Skeletal muscle satellite cell (primary cell): ENCODE measurements at regions not wholly inside any gene's neighbourhood (a gene's known extent, or its start where the extent isn't known, plus 50 kb on each side); places are given as distances from the start of the nearest gene placed in this dataset.
"Not testable (repeated sequence)": the region's sequence is repeated elsewhere in the genome, so short reads cannot be mapped to it uniquely, and the experiment has no call there.

Experiments used
- H3K27me3 ChIP-seq: 2 replicates; pipeline ENCODE4 v1.7.0; 2013; ENCODE audit warnings: low read length; ENCODE audit not compliant: control insufficient read depth, insufficient read depth
- H3K36me3 ChIP-seq: 2 replicates; pipeline ENCODE4 v1.7.0; 2013; ENCODE audit warnings: mild to moderate bottlenecking, control low read depth, low read length; ENCODE audit not compliant: insufficient read depth
- H3K4me1 ChIP-seq: 2 replicates; pipeline ENCODE4 v1.7.0; 2013; ENCODE audit warnings: low read length; ENCODE audit not compliant: control insufficient read depth, insufficient read depth
- H3K4me2 ChIP-seq: 2 replicates; pipeline ENCODE4 v1.7.0; 2013; ENCODE audit warnings: mild to moderate bottlenecking, low read length
- H3K4me3 ChIP-seq: 2 replicates; pipeline ENCODE4 v1.7.0; 2013; ENCODE audit warnings: low read length
- H3K9ac ChIP-seq: 2 replicates; pipeline ENCODE4 v1.7.0; 2013; ENCODE audit warnings: mild to moderate bottlenecking, low read depth, low read length, moderate library complexity
- H3K9me3 ChIP-seq: replicated peaks from 2 replicates; pipeline ENCODE4 v1.7.0; 2013; ENCODE audit warnings: mild to moderate bottlenecking, control low read depth, low read length

DNA sequence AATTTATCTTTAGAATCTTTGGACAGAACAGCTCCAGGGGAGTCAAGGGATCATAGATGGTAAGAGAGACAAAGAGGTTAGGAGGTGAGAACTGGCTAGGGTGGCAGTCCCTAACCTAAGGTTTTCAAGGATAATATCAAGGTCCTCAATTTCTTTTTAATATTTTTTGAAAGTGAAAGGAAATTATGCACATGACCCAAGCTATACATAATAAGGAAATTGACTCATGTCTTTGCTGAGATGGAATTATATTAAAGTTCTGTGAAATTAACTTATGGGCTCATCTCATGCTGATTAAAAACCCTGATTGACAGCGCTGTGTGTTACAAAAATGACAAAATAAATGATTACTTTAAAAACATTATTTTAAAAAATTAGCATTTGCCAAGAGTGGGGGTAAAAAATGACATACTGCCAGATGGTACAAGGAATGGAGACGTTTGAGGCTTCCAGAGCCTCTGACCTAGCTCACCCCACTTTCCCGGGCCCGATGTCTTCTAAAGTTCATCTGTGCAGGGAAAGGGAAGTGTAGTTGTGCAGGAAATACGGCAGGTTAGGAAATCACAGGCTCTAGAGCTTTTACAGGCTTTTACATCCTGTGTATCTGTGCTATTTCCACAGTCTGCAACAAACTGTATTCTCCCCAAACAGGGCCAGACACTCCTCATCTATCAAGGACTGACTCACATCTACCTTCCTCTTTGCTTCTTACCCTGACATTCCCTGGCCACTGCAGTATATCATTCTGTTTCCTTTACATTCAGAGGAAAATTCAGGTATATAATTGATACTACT is 185.6 kb upstream of the PRSS58 start:
- Histone ChIP-seq H3K27me3 (no peaks in the 10 kb centered on the region), H3K4me2 (peak overlapping the region; percentile 10), H3K9me3 (no peaks in the 10 kb centered on the region), H3K4me3 (no peak overlapping the region), H3K36me3 (no peaks in the 10 kb centered on the region), H3K4me1 (peaks cover 46% of the 10 kb centered on the region), H3K9ac (no peak overlapping the region)

DNA sequence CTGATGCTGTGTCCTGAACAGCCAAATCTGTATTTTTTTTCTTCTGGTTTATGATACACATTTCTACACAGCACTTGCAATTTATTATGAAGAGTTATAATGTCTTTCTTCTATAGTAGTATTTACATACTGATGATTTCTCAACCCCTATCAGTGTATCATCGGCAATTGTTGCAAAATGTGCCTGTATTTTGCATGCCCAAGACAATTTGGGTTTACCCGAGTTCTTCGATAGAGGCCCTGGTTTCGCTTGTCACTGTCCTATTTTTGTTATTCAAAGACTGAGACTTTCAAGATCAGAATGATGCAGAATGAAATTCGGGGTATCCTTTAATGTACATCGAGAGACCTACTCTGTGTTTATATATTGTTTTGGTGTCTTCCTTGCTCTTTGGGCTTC is 184.5 kb upstream of the PRSS58 start:
- H3K4me2 ChIP-seq, result no peak overlapping the region
- H3K4me1 ChIP-seq, result peaks cover 47% of the 10 kb centered on the region
- H3K9ac ChIP-seq, result no peak overlapping the region

DNA sequence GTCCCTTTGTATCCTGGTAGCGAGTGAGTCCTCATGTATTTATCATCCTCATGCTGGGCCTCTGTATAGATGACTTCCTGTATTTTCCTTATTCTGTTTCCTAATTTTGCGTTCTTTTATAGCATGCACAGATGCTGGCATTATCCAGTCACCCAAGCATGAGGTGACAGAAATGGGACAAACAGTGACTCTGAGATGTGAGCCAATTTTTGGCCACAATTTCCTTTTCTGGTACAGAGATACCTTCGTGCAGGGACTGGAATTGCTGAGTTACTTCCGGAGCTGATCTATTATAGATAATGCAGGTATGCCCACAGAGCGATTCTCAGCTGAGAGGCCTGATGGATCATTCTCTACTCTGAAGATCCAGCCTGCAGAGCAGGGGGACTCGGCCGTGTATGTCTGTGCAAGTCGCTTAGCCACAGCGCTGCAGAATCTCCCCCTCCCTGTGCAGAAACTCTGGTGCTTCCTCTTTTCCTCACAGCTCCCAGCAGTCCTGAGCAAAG is 183.1 kb upstream of the PRSS58 start:
- Histone ChIP-seq H3K36me3 (no peaks in the 10 kb centered on the region), H3K4me1 (peaks cover 53% of the 10 kb centered on the region), H3K4me3 (peak overlapping the region; percentile 24), H3K9ac (peak overlapping the region; percentile 10), H3K27me3 (no peaks in the 10 kb centered on the region), H3K4me2 (peak overlapping the region; percentile 67), H3K9me3 (no peaks in the 10 kb centered on the region)

More for the DNA sequence above, 184.5 kb upstream of the PRSS58 start:
- no peaks in the 10 kb centered on the region for H3K36me3 ChIP-seq
- H3K9me3 ChIP-seq, result no peaks in the 10 kb centered on the region
- H3K4me3 ChIP-seq, result no peak overlapping the region
- no peaks in the 10 kb centered on the region for H3K27me3 ChIP-seq

DNA sequence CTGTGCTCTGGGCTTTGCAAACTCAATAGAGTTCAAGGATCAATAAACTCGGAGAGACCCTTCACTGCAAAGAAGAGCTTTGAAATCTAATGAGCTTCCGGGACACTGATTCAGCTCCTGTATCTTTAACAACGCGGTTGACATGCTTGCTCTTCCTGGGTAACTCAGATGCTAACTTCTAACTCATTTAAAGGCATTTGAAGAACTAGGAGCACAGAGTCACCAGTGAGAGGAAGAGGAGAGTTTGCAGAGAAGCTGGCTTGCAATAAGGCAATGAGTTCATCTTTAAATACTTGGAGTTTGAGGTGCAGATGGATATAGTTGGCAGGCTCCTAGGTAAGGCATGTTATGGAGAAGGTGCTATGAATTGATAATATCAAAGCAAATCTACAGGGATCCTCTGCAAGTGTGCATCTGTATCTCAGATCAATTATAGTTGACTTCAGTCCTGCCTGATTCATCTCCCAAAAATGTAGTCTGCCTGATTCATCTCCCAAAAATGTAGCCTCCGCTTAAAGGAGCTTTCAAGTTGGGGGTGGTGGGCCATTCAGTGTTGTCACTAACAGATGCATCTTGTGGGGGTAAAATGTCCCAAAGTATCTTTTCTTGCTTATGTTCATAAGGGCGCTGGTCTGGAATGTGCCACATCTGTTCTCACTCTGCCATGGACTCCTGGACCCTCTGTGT is 182.5 kb upstream of the PRSS58 start:
- Histone ChIP-seq H3K9ac (peak overlapping the region; percentile 10), H3K4me2 (peak overlapping the region; percentile 67), H3K27me3 (no peaks in the 10 kb centered on the region), H3K36me3 (no peaks in the 10 kb centered on the region), H3K9me3 (no peaks in the 10 kb centered on the region), H3K4me3 (peak overlapping the region; percentile 24), H3K4me1 (peaks cover 53% of the 10 kb centered on the region)

DNA sequence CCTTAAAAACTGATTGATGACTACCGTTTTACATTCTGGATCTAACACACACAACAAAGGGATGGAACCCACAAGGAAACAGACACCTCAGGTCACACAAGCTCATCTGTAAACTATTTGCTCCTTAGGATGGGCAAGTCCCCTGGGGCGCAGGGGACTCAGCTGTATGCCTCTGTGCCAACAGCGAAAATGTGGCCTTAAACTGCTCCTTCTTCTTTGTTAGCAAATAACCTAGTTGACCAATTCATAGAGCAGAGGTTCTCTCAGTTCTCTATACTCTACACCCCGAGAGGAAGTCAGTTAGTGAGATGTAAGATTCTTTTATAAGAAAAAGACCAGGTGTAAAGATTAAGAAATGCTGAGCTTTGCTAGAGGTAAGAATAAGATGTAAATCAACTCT is 181.9 kb upstream of the PRSS58 start:
- Histone ChIP-seq H3K27me3 (no peaks in the 10 kb centered on the region), H3K9me3 (no peaks in the 10 kb centered on the region), H3K4me3 (no peak overlapping the region), H3K9ac (no peak overlapping the region), H3K36me3 (no peaks in the 10 kb centered on the region), H3K4me1 (peaks cover 53% of the 10 kb centered on the region), H3K4me2 (peak overlapping the region; percentile 67)

DNA sequence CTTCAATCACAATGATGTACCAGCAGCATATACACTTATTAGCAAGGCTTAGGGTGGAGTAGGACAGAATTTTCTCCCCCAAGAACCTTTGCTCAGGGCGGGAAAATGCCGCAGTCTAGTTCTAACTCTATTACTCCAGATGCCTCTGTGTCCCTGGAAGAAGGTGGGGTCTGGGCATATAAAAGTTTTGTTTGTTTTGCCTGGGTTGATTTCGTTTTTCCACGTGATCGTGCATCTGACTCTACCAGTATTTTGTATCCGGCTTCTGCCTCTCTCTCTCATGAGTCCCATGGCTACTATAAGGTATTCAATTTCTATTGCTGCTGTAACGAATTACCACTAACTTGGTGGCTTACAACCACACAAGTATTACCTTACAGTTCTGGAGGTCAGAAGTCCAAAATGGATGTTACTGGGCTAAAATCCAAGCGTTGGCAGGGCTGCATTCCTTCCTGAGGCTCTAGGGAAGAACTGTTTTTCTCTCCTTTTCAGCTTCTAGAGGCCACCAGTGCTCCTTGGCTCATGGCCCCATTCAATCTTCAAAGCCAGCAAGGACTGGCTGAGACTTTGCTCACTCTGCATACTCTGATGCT is 181.2 kb upstream of the PRSS58 start:
- no peaks in the 10 kb centered on the region for H3K27me3 ChIP-seq
- no peaks in the 10 kb centered on the region for H3K36me3 ChIP-seq
- no peak overlapping the region for H3K9ac ChIP-seq
- H3K4me3 ChIP-seq, result no peak overlapping the region
- H3K9me3 ChIP-seq, result no peaks in the 10 kb centered on the region
- no peak overlapping the region for H3K4me2 ChIP-seq
- peaks cover 51% of the 10 kb centered on the region for H3K4me1 ChIP-seq

DNA sequence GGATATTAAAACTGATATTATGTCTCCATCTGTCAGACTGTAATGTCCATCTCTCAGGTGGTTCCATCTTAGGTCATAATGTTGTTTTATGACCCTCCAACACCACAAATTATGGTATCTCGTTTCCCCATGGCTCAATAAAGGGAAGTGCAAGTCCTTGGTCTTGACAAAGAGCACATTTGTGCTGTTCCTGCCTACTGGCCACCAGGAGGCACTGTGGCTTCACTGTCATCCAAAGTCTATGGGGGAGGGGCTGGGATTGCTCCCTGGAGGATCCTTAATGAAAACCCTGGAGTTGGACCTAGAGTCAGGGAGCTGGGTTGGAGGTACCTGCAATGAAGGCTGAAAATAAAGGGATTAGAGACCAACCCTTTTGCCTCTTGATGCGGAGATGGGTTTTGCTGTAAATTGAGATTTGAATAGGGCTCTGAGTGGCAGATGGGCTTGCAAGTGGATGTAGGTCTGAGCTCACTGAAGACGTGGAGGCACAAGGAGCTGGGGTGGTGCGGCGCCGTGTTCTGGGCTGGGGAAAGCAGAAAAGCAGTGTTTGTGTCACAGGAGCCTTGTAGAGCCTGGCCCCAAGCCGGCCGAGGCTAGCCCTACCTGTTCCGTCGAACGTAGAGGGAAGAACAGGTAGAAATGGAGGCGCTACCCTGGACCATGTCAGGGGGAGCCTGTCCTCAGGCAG is 180.5 kb upstream of the PRSS58 start:
- no peaks in the 10 kb centered on the region for H3K36me3 ChIP-seq
- H3K4me2 ChIP-seq, result no peak overlapping the region
- no peak overlapping the region for H3K9ac ChIP-seq
- H3K9me3 ChIP-seq, result no peaks in the 10 kb centered on the region
- H3K4me1 ChIP-seq, result peaks cover 45% of the 10 kb centered on the region
- no peaks in the 10 kb centered on the region for H3K27me3 ChIP-seq
- H3K4me3 ChIP-seq, result no peak overlapping the region

DNA sequence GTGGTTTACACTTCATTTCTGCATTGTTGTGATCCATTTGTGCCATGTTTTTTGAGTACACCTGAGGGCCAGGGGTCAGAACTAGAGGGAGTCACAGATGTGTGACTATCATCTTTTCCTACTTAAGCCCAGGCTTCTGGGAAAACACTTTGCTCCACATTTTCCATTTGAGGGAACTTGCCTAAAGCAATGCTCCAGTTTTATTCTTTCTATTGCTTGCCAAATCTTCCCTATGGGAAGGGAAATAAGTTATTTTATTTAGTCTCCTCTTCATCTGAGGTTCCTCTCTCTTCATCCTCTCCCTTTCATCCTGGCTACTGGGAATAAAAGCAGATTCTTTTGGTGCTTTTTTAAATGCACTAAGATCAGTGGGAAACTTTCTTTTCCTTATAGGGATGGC is 179.9 kb upstream of the PRSS58 start:
- H3K9me3 ChIP-seq, result no peaks in the 10 kb centered on the region
- no peak overlapping the region for H3K4me2 ChIP-seq
- H3K9ac ChIP-seq, result no peak overlapping the region
- no peak overlapping the region for H3K4me3 ChIP-seq
- no peaks in the 10 kb centered on the region for H3K27me3 ChIP-seq
- H3K36me3 ChIP-seq, result no peaks in the 10 kb centered on the region
- H3K4me1 ChIP-seq, result peaks cover 39% of the 10 kb centered on the region

DNA sequence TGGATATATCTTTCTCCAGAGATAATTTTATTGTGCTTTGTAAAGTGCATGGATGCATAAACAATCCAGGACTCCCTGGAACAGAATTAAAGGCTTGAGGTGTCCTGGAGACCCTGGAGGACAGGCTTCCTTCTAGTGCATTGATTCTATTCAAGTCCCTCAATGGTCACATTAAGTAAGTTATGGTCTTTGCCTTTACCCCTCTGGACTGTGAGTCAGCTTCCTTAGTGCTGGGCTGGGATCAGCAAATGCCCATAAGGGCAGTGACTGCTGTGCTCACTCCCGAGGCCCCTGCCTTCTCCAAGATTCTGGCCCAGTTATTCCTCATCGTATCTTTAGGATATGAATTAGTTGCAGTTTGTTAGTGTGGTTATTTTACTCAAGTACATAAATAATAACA is 178.7 kb upstream of the PRSS58 start:
- no peaks in the 10 kb centered on the region for H3K9me3 ChIP-seq
- H3K4me2 ChIP-seq, result no peak overlapping the region
- no peaks in the 10 kb centered on the region for H3K36me3 ChIP-seq
- no peak overlapping the region for H3K9ac ChIP-seq
- H3K4me1 ChIP-seq, result peaks cover 38% of the 10 kb centered on the region
- H3K27me3 ChIP-seq, result no peaks in the 10 kb centered on the region
- H3K4me3 ChIP-seq, result no peak overlapping the region

DNA sequence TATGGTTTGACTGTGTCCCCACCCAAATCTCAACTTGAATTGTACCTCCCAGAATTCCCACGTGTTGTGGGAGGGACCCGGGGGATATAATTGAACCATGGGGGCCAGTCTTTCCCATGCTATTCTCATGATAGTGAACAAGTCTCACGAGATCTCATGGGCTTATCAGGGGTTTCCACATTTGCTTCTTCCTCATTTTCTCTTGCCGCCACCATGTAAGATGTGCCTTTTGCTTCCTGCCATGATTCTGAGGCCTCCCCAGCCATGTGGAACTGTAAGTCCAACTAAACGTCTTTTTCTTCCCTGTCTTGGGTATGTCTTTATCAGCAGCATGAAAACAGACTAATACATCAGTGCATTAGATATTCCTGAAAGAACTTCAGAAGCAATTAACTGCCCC is 177.7 kb upstream of the PRSS58 start:
- not testable (repeated sequence) for H3K4me2 ChIP-seq, H3K9ac ChIP-seq, H3K27me3 ChIP-seq, H3K9me3 ChIP-seq, H3K36me3 ChIP-seq, H3K4me3 ChIP-seq
- peaks cover 29% of the 10 kb centered on the region for H3K4me1 ChIP-seq

DNA sequence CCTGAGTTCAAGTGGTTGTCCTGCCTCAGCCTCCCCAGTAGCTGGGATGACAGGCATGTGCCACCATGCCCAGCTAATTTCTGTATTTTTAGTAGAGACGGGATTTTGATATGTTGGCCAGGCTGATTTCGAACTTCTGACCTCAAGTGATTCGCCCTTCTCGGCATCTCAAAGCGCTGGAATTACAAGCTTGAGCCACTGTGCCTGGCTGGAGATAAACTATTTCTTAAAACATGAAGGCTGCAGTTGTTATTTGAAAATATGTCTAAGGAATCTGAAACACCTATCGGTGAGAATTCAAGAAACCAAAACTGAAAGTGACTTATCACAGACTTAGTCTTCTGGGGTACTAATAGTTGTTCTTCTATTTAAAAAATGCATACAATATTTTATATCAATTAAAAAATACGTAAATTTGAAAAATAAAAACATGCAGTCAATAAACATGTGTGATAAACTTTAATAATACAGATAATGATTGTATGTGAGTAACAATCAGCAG is 176.9 kb upstream of the PRSS58 start:
- H3K4me1 ChIP-seq, result peaks cover 20% of the 10 kb centered on the region
- H3K4me3 ChIP-seq, result no peak overlapping the region
- H3K4me2 ChIP-seq, result no peak overlapping the region
- no peaks in the 10 kb centered on the region for H3K9me3 ChIP-seq
- H3K27me3 ChIP-seq, result no peaks in the 10 kb centered on the region
- no peaks in the 10 kb centered on the region for H3K36me3 ChIP-seq
- H3K9ac ChIP-seq, result no peak overlapping the region
